Kidney (tissue), 13 donors: ENCODE measurements at regions not wholly inside any gene's neighbourhood (a gene's known extent, or its start where the extent isn't known, plus 50 kb on each side); places are given as distances from the start of the nearest gene placed in this dataset.
A peak's percentile ranks its signal among the peaks of the same experiment; 100 is the strongest.

ENCODE experiments used
- DNase-seq, 5 donors: peaks; one replicate each; pipeline ENCODE4 v3.0.0-alpha.2; 2013 to 2020
- FAIRE-seq: peaks from 2 replicates; lab custom pipeline; 2012; peaks lifted over from hg19 to GRCh38; lab: Jason Lieb, UNC
- H3K27ac ChIP-seq, 2 donors: one replicate each; pipeline ENCODE4 v1.7.0; 2013; ENCODE audit warnings: low read depth in 2 of 2, low read length in 2 of 2, inconsistent platforms in 1 of 2
- H3K27me3 ChIP-seq: one replicate; pipeline ENCODE4 v1.7.1; 2013; ENCODE audit warnings: low read length, inconsistent platforms; ENCODE audit not compliant: control insufficient read depth, insufficient read depth
- H3K36me3 ChIP-seq, 3 donors: one replicate each; pipeline versions ENCODE4 v1.7.0 to v1.7.1; 2013; ENCODE audit warnings: low read length in 3 of 3, control low read depth in 1 of 3, inconsistent platforms in 1 of 3; ENCODE audit not compliant: insufficient read depth in 3 of 3, control insufficient read depth in 2 of 3
- H3K4me1 ChIP-seq, 3 donors: one replicate each; pipeline versions ENCODE4 v1.7.0 to v1.7.1; 2013; ENCODE audit warnings: low read length in 3 of 3, inconsistent platforms in 1 of 3, low read depth in 1 of 3; ENCODE audit not compliant: control insufficient read depth in 2 of 3, insufficient read depth in 2 of 3
- H3K4me3 ChIP-seq, 3 donors: one replicate each; pipeline versions ENCODE4 v1.7.0 to v1.8.1; 2013; ENCODE audit warnings: low read length in 3 of 3, control low read depth in 1 of 3, inconsistent platforms in 1 of 3
- H3K9ac ChIP-seq, 3 donors: one replicate each; pipeline versions ENCODE4 v1.7.0 to v1.7.1; 2013; ENCODE audit warnings: low read length in 3 of 3, control low read depth in 1 of 3, inconsistent platforms in 1 of 3
- H3K9me3 ChIP-seq, 3 donors: one replicate each; pipeline versions ENCODE4 v1.7.0 to v1.7.1; 2013; ENCODE audit warnings: low read length in 3 of 3, control low read depth in 1 of 3, inconsistent platforms in 1 of 3; ENCODE audit not compliant: control insufficient read depth in 2 of 3, insufficient read depth in 1 of 3
- CTCF ChIP-seq: IDR thresholded peaks from 3 replicates; pipeline ENCODE4 v1.5.1; 2012; ENCODE audit warnings: mild to moderate bottlenecking, moderate library complexity, borderline replicate concordance; ENCODE audit not compliant: insufficient read depth; ENCODE audit errors: extremely low read depth
- intact Hi-C: fragments of 100-400 bp; cut with DNase I; formaldehyde crosslinking; loops from one replicate; pipeline ENCODE4 v1.11.1; 2022
- donor health status: control.
- donor health status: control.
- donor health status: control.
- donor health status: control.
- donor health status: control.
- donor health status: DM: yes; HTN: yes; CAD: no.
- donor health status: Normal renal cell carcinoma (clear cell type).

- no peaks in the 10 kb centered on the region for H3K27me3 ChIP-seq
- no peak overlapping the region for H3K27ac ChIP-seq
- H3K9ac ChIP-seq = no peak overlapping the region
- H3K4me1 ChIP-seq = no peaks in the 10 kb centered on the region
- TF ChIP-seq CTCF = no peak
- DNase-seq (peak in 4 of 5 donors; percentile 58 to 90 (median 71)), FAIRE-seq (no peak)
- intact Hi-C loops = no loop called here
- no peaks in the 10 kb centered on the region for H3K9me3 ChIP-seq
- H3K36me3 ChIP-seq = no peaks in the 10 kb centered on the region
- no peak overlapping the region for H3K4me3 ChIP-seq
These were observed 345.7 kb upstream of the WWC1 start for GRCh38 chr5:167945542-167946384.

- no peak overlapping the region for H3K27ac ChIP-seq
- no peaks in the 10 kb centered on the region for H3K4me1 ChIP-seq
- no peaks in the 10 kb centered on the region for H3K36me3 ChIP-seq
- intact Hi-C loops = no loop called here
- no peak overlapping the region for H3K4me3 ChIP-seq
- no peaks in the 10 kb centered on the region for H3K27me3 ChIP-seq
- DNase-seq = no peak
- H3K9me3 ChIP-seq = no peaks in the 10 kb centered on the region
- H3K9ac ChIP-seq = no peak overlapping the region
- TF ChIP-seq CTCF = no peak
- FAIRE-seq = no peak
These were observed 344.1 kb upstream of the WWC1 start for GRCh38 chr5:167947306-167947705.

- FAIRE-seq (no peak), DNase-seq (no peak)
- Histone ChIP-seq H3K4me1 (no peaks in the 10 kb centered on the region), H3K27me3 (no peaks in the 10 kb centered on the region), H3K36me3 (no peaks in the 10 kb centered on the region), H3K9me3 (no peaks in the 10 kb centered on the region), H3K27ac (no peak overlapping the region), H3K9ac (no peak overlapping the region), H3K4me3 (no peak overlapping the region)
- intact Hi-C loops = no loop called here
- TF ChIP-seq CTCF = no peak
These were observed 343.2 kb upstream of the WWC1 start for GRCh38 chr5:167948251-167948650.

- no peak overlapping the region for H3K27ac ChIP-seq
- no peaks in the 10 kb centered on the region for H3K9me3 ChIP-seq
- no peaks in the 10 kb centered on the region for H3K4me1 ChIP-seq
- FAIRE-seq (no peak), DNase-seq (no peak)
- no peak overlapping the region for H3K9ac ChIP-seq
- H3K27me3 ChIP-seq = no peaks in the 10 kb centered on the region
- intact Hi-C loops = no loop called here
- no peaks in the 10 kb centered on the region for H3K36me3 ChIP-seq
- TF ChIP-seq CTCF = no peak
- no peak overlapping the region for H3K4me3 ChIP-seq
These were observed 342.0 kb upstream of the WWC1 start for GRCh38 chr5:167949435-167949834.
